Kidney epithelial cell (primary cell): ENCODE measurements at regions not wholly inside any gene's neighbourhood (a gene's known extent, or its start where the extent isn't known, plus 50 kb on each side); places are given as distances from the start of the nearest gene placed in this dataset.

Experiments used
- DNase-seq: peaks from one replicate; pipeline ENCODE4 v3.0.0-alpha.2; 2010; ENCODE audit warnings: low read depth
- H3K27me3 ChIP-seq: 2 replicates; pipeline ENCODE4 v1.6.0; 2011; ENCODE audit warnings: low read length; ENCODE audit not compliant: control insufficient read depth, insufficient read depth
- H3K36me3 ChIP-seq: 2 replicates; pipeline ENCODE4 v1.5.1; 2011; ENCODE audit warnings: low read length; ENCODE audit not compliant: control insufficient read depth, insufficient read depth
- H3K4me3 ChIP-seq: 2 replicates; pipeline ENCODE4 v1.5.1; 2011; ENCODE audit warnings: low read depth, mild to moderate bottlenecking, control low read depth, low read length
- TF ChIP-seq, protein P1 (sequence below): IDR thresholded peaks from 2 replicates; pipeline ENCODE4 v1.5.1; 2011; ENCODE audit warnings: mild to moderate bottlenecking, moderate library complexity, low read length, control low read depth, inconsistent platforms; ENCODE audit not compliant: insufficient read depth, poor library complexity, severe bottlenecking

DNA sequence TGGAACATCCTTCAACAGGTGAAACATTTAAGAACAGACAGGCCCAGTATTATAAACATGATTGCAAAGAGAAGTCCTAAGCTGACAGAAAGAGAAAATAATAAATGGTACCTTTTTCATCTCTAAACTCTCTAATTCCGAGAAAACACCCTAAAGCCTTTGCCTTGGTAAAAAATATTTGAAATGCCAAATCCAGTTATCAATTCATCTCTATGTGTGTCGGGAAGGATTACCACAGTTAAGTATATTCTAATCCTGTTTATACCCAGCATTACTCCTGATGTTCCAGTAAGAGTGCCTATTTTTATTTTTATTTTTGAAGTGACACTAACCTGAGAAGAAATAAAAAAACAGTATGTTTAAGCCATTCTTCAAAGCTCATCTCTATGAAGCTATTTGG lies 219.3 kb upstream of the NANOGP8 start:
- Histone ChIP-seq H3K27me3 (no peaks in the 10 kb centered on the region), H3K4me3 (no peak overlapping the region), H3K36me3 (no peaks in the 10 kb centered on the region)
- no peak for DNase-seq
- TF ChIP-seq, protein P1, sequence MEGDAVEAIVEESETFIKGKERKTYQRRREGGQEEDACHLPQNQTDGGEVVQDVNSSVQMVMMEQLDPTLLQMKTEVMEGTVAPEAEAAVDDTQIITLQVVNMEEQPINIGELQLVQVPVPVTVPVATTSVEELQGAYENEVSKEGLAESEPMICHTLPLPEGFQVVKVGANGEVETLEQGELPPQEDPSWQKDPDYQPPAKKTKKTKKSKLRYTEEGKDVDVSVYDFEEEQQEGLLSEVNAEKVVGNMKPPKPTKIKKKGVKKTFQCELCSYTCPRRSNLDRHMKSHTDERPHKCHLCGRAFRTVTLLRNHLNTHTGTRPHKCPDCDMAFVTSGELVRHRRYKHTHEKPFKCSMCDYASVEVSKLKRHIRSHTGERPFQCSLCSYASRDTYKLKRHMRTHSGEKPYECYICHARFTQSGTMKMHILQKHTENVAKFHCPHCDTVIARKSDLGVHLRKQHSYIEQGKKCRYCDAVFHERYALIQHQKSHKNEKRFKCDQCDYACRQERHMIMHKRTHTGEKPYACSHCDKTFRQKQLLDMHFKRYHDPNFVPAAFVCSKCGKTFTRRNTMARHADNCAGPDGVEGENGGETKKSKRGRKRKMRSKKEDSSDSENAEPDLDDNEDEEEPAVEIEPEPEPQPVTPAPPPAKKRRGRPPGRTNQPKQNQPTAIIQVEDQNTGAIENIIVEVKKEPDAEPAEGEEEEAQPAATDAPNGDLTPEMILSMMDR: no peak

DNA sequence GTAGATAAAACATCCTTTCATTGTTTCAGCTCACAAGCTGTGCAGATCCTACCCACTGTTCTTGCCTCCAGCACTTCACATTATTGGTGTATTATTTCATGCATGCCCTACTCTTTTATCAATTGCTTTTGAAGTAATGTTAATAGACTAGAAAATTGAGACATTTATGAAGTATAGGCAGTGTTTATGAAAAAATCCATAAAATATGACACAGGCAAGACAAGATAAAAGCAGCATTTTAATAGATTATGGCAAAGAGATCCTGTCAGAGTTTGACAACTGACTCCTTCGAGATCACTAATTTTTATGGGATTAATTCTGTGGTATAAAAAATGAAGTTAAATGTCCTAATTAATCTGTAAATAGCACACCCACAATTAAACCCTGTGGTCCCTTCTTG lies 217.2 kb upstream of the NANOGP8 start:
- no peak for DNase-seq
- H3K4me3 ChIP-seq: no peak overlapping the region
- no peaks in the 10 kb centered on the region for H3K36me3 ChIP-seq
- TF ChIP-seq, protein P1: no peak
- no peaks in the 10 kb centered on the region for H3K27me3 ChIP-seq

DNA sequence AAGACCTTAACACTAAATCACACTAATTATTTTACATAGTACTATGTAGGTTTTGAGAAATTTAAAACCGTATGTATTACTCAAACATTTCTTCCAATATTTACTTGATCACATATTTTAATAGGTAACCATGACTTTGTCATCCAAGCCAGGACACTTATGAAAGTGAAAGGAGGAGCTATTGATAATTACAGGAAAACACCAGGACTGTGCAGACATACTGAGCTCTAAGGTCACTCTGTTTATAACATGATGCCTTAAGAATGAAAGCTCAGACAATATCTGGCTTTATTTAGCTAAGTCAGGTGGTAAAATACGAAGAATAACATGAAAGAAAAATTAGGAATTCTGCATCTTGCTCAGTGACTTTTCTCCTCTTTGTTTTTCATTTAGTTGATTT lies 216.0 kb upstream of the NANOGP8 start:
- no peaks in the 10 kb centered on the region for H3K36me3 ChIP-seq
- H3K4me3 ChIP-seq: no peak overlapping the region
- no peak for DNase-seq
- no peaks in the 10 kb centered on the region for H3K27me3 ChIP-seq
- TF ChIP-seq, protein P1: no peak

DNA sequence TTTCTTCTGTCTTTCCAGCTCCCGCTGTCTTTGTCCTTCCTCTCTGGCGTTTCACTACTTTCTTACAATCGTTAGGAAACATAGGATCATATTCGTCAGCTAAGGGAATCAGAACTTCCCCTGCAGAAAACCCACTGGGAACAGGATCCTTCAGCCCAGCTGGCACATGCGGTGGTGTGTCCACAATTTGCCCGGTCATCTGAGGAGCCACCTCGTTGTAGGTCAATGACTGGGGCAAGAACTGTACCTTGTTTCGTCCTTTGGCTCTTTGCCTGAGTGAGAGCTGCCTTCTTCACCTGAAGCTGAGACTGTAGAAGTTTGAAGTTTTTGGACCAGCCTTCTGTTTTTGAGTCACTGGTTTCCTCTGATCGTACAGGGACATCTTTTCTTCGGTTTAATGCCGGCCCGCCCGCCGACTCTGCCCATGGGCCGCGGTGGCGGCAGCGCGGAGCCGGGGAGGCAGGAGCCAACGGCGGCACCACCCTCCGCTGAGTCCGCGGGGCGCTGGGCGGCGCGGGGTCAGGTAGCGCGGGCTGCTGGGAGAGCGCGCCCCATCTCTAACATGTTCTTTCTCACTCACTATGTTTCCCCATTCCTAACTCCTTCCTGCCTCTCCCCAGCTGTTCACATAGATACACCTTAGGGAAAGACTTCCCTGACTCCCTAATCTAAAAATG lies 214.1 kb upstream of the NANOGP8 start:
- H3K4me3 ChIP-seq: no peak overlapping the region
- TF ChIP-seq, protein P1: no peak

DNA sequence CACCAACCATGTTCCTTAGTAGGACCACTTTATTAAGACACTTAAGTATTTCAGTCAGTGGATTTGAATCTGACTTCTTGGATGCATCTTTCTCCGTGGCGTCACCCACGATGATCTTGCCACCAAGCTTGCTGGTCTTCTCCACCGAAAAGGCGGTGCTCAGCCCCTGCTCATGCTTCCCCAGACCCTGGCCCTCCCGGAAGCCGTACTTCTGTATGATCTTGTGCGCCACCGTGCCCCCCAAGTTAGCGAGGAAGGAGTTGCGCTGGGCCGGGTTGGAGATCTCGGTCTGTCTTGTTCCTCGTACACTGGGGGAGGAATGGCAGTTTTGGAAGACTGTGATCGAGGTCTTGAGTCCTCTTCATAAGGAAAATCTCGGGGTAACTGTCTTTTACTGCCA lies 213.4 kb upstream of the NANOGP8 start:
- H3K4me3 ChIP-seq: no peak overlapping the region
- DNase-seq: no peak
- TF ChIP-seq, protein P1: no peak
- no peaks in the 10 kb centered on the region for H3K27me3 ChIP-seq
- no peaks in the 10 kb centered on the region for H3K36me3 ChIP-seq

More for the DNA sequence above, 214.1 kb upstream of the NANOGP8 start:
- Histone ChIP-seq H3K36me3 (no peaks in the 10 kb centered on the region), H3K27me3 (no peaks in the 10 kb centered on the region)
- no peak for DNase-seq
